HCT116 (cell line): ENCODE measurements at regions not wholly inside any gene's neighbourhood (a gene's known extent, or its start where the extent isn't known, plus 50 kb on each side); places are given as distances from the start of the nearest gene placed in this dataset.

Source experiments
- ATAC-seq: fragments of 200-7000 bp; cut with Tn5 transposase; 2 replicates; pipeline ENCODE4 v1.9.1; 2020; ENCODE audit warnings: mild to moderate bottlenecking, moderate library complexity
- BruUV-seq: library from RNA; stranded (reverse); fragments of 400-500 nt; replicated peaks from 2 replicates; lab custom pipeline; 2021; lab: Mats Ljungman, UMichigan
- CTCF ChIA-PET: fragments of 300-600 bp; sonication (Branson Sonifier 250); formaldehyde crosslinking; loops from one replicate; lab custom pipeline; 2021; ENCODE audit warnings: antibody characterized with exemption; lab: Charles Lee
- POLR2A ChIA-PET: fragments of 300-600, 350-600 bp; sonication (Branson Sonifier 250); formaldehyde crosslinking; loops from one replicate; lab custom pipeline; 2021; ENCODE audit warnings: antibody characterized with exemption; lab: Charles Lee
- RAD21 ChIA-PET, 2 experiments: fragments of 300-600 bp; sonication (Branson Sonifier 250); formaldehyde crosslinking; loops; one replicate each; lab custom pipeline; 2023; ENCODE audit warnings: low total read pairs in 2 of 2; ENCODE audit not compliant: uncharacterized antibody in 2 of 2, unreplicated experiment in 2 of 2, low non-redundant PET in 1 of 2; lab: Charles Lee
- DNase-seq: peaks from one replicate; pipeline ENCODE4 v3.0.0-alpha.2; 2010; ENCODE audit warnings: low read depth, low spot score
- H2AFZ ChIP-seq: fragments of 200-600 bp; shearing (Covaris generic), sonication (generic); 2 replicates; pipeline ENCODE4 v1.6.1; 2017; ENCODE audit warnings: low read depth, mixed run types, mixed read lengths, antibody characterized with exemption, low read length; ENCODE audit not compliant: poor library complexity, severe bottlenecking
- H3K27ac ChIP-seq: 2 replicates; pipeline ENCODE4 v1.5.1; 2012; ENCODE audit warnings: low read depth, low read length
- H3K27me3 ChIP-seq: fragments of 200-600 bp; sonication (generic); 2 replicates; pipeline ENCODE4 v1.6.1; 2016; ENCODE audit warnings: mixed run types, low read length, mixed read lengths; ENCODE audit not compliant: insufficient read depth
- H3K36me3 ChIP-seq, 2 experiments: fragments of 200-500 bp in 1 of 2; fragments of 200-600 bp in 1 of 2; sonication (Bioruptor generic) in 1 of 2; sonication (generic) in 1 of 2; 2 replicates each; pipeline versions ENCODE4 v1.5.1 to v1.6.1; 2014 to 2016; ENCODE audit warnings: low read length in 2 of 2, inconsistent platforms in 1 of 2, mixed read lengths in 1 of 2, mixed run types in 1 of 2; ENCODE audit not compliant: insufficient read depth in 2 of 2, control insufficient read depth in 1 of 2
- H3K4me1 ChIP-seq, 2 experiments: fragments of 200-600 bp in 1 of 2; sonication (generic) in 1 of 2; 2 replicates each; pipeline versions ENCODE4 v1.5.1 to v1.6.1; 2012 to 2017; ENCODE audit warnings: low read length in 2 of 2, inconsistent platforms in 1 of 2, mild to moderate bottlenecking in 1 of 2, mixed read lengths in 1 of 2, mixed run types in 1 of 2, moderate library complexity in 1 of 2; ENCODE audit not compliant: insufficient read depth in 2 of 2, control insufficient read depth in 1 of 2
- H3K4me2 ChIP-seq: fragments of 200-600 bp; sonication (generic); 2 replicates; pipeline ENCODE4 v1.6.1; 2017; ENCODE audit warnings: mixed run types, low read length, mixed read lengths
- H3K4me3 ChIP-seq, 2 experiments: fragments of 200-600 bp in 1 of 2; sonication (generic) in 1 of 2; replicated peaks in 1 of 2; 2 replicates each; pipeline ENCODE4 v1.5.1; 2011 to 2016; ENCODE audit warnings: low read length in 2 of 2, control low read depth in 1 of 2, low read depth in 1 of 2, mild to moderate bottlenecking in 1 of 2, mixed read lengths in 1 of 2, mixed run types in 1 of 2
- H3K79me2 ChIP-seq: fragments of 200-600 bp; sonication (generic); 2 replicates; pipeline ENCODE4 v1.6.1; 2017; ENCODE audit warnings: mild to moderate bottlenecking, mixed run types, low read length, moderate library complexity, mixed read lengths; ENCODE audit not compliant: insufficient read depth
- H3K9ac ChIP-seq: fragments of 200-600 bp; sonication (generic); 2 replicates; pipeline ENCODE4 v1.6.1; 2016; ENCODE audit warnings: low read length, mixed read lengths
- H3K9me2 ChIP-seq: fragments of 200-600 bp; sonication (generic), shearing (Covaris generic); 2 replicates; pipeline ENCODE4 v1.6.1; 2017; ENCODE audit warnings: mixed run types, mild to moderate bottlenecking, moderate library complexity; ENCODE audit not compliant: insufficient read depth
- H3K9me3 ChIP-seq, 2 experiments: fragments of 200-500 bp in 1 of 2; fragments of 200-600 bp in 1 of 2; sonication (Bioruptor generic) in 1 of 2; sonication (generic) in 1 of 2; 2 replicates each; pipeline ENCODE4 v1.6.1; 2014 to 2017; ENCODE audit warnings: low read length in 2 of 2, mixed read lengths in 2 of 2, inconsistent platforms in 1 of 2, low read depth in 1 of 2, mild to moderate bottlenecking in 1 of 2, mixed run types in 1 of 2, moderate library complexity in 1 of 2; ENCODE audit not compliant: control insufficient read depth in 1 of 2, insufficient read depth in 1 of 2
- H4K20me1 ChIP-seq: fragments of 200-600 bp; sonication (generic), shearing (Covaris generic); 2 replicates; pipeline ENCODE4 v1.6.1; 2017; ENCODE audit warnings: mixed run types, mild to moderate bottlenecking, moderate library complexity; ENCODE audit not compliant: insufficient read depth
- ATF3 ChIP-seq: IDR thresholded peaks from 2 replicates; pipeline ENCODE4 v1.6.1; 2012
- CBX3 ChIP-seq: IDR thresholded peaks from 2 replicates; pipeline ENCODE4 v1.6.1; 2012; ENCODE audit warnings: low read depth
- CEBPB ChIP-seq: IDR thresholded peaks from 2 replicates; pipeline ENCODE4 v1.6.1; 2012; ENCODE audit warnings: low read depth
- CTCF ChIP-seq, 3 experiments: fragments of 200-600 bp in 1 of 3; sonication (generic) in 1 of 3; IDR thresholded peaks in 2 of 3; conservative IDR thresholded peaks in 1 of 3; 2 replicates each; pipeline ENCODE4 v1.5.1; 2012 to 2017; ENCODE audit warnings: low read depth in 2 of 3, low read length in 2 of 3, antibody characterized with exemption in 1 of 3, borderline replicate concordance in 1 of 3, control low read depth in 1 of 3, mild to moderate bottlenecking in 1 of 3, mixed read lengths in 1 of 3, mixed run types in 1 of 3, moderate library complexity in 1 of 3; ENCODE audit not compliant: insufficient read depth in 1 of 3
- EGR1 ChIP-seq: IDR thresholded peaks from 2 replicates; pipeline ENCODE4 v1.6.1; 2012; ENCODE audit warnings: low read depth
- EZH2 ChIP-seq: fragments of 200-600 bp; sonication (generic); IDR thresholded peaks from 2 replicates; pipeline ENCODE4 v1.6.1; 2017; ENCODE audit warnings: antibody characterized with exemption, mixed run types
- EZH2phosphoT487 ChIP-seq: fragments of 200-600 bp; IDR thresholded peaks from 2 replicates; pipeline ENCODE4 v1.6.1; 2018; ENCODE audit warnings: antibody characterized with exemption, borderline replicate concordance
- FOSL1 ChIP-seq: IDR thresholded peaks from 2 replicates; pipeline ENCODE4 v1.6.1; 2012; ENCODE audit warnings: low read depth
- JUND ChIP-seq: IDR thresholded peaks from 2 replicates; pipeline ENCODE4 v1.6.1; 2012
- MAX ChIP-seq: IDR thresholded peaks from 2 replicates; pipeline ENCODE4 v1.6.1; 2012
- POLR2A ChIP-seq: IDR thresholded peaks from 2 replicates; pipeline ENCODE4 v1.7.0; 2011; ENCODE audit warnings: borderline replicate concordance; ENCODE audit not compliant: insufficient read depth, insufficient read length; ENCODE audit errors: extremely low read depth
- RAD21 ChIP-seq: IDR thresholded peaks from 2 replicates; pipeline ENCODE4 v1.6.1; 2012; ENCODE audit warnings: low read depth, mild to moderate bottlenecking
- SIN3A ChIP-seq: IDR thresholded peaks from 2 replicates; pipeline ENCODE4 v1.6.1; 2012; ENCODE audit warnings: low read depth
- SP1 ChIP-seq: IDR thresholded peaks from 2 replicates; pipeline ENCODE4 v1.6.1; 2012; ENCODE audit warnings: low read depth
- SRF ChIP-seq: IDR thresholded peaks from 2 replicates; pipeline ENCODE4 v1.6.1; 2012; ENCODE audit warnings: low read depth
- TCF7L2 ChIP-seq: IDR thresholded peaks from 2 replicates; pipeline ENCODE4 v1.7.0; 2011; ENCODE audit warnings: borderline replicate concordance, inconsistent platforms; ENCODE audit not compliant: insufficient read depth, insufficient read length; ENCODE audit errors: extremely low read depth
- YY1 ChIP-seq: IDR thresholded peaks from 2 replicates; pipeline ENCODE4 v1.6.1; 2011; ENCODE audit warnings: low read length, low read depth, moderate library complexity, mild to moderate bottlenecking; ENCODE audit not compliant: insufficient replicate concordance; ENCODE audit errors: extremely low read depth
- ZBTB33 ChIP-seq: IDR thresholded peaks from 2 replicates; pipeline ENCODE4 v1.6.1; 2011; ENCODE audit warnings: mild to moderate bottlenecking, low read length, moderate library complexity; ENCODE audit not compliant: insufficient replicate concordance; ENCODE audit errors: extremely low read depth
- intact Hi-C: fragments of 100-400 bp; cut with micrococcal nuclease; formaldehyde crosslinking; loops from 2 replicates; pipeline ENCODE4 v1.10.0; 2022

GRCh38 chr2:19465978-19466377 lies 107.6 kb upstream of the OSR1 start:
- H3K9me3 ChIP-seq: no peaks in the 10 kb centered on the region; a peak in 1 of 4 replicates
- H3K27me3 ChIP-seq: no peaks in the 10 kb centered on the region
- H3K4me2 ChIP-seq: no peak overlapping the region
- H3K27ac ChIP-seq: no peak overlapping the region
- no peaks in the 10 kb centered on the region for H3K79me2 ChIP-seq
- intact Hi-C loops: no loop called here
- no peaks in the 10 kb centered on the region for H3K4me1 ChIP-seq
- no peak overlapping the region for H2AFZ ChIP-seq
- ChIA-PET RAD21 (no interaction called here), CTCF (no interaction called here), POLR2A (no interaction called here)
- no peak overlapping the region for H3K9ac ChIP-seq
- DNase-seq (no peak), ATAC-seq (no peak)
- no peaks in the 10 kb centered on the region for H3K9me2 ChIP-seq
- BruUV-seq: no TSS peak
- no peak for TF ChIP-seq CEBPB
- TF ChIP-seq RAD21: no peak
- no peak for TF ChIP-seq YY1
- TF ChIP-seq CTCF (IDR thresholded peaks at IDR 0.05 in 2 of 3, conservative IDR thresholded peaks at IDR 0.05 in 1 of 3; ENCODE audit: borderline replicate concordance in 1 of 3, insufficient read depth in 1 of 3, low read depth in 2 of 3, low read length in 2 of 3): no peak
- TF ChIP-seq JUND: no peak
- no peak for TF ChIP-seq MAX
- TF ChIP-seq EZH2phosphoT487: no peak
- TF ChIP-seq EZH2: no peak
- no peak for TF ChIP-seq POLR2A
- H3K36me3 ChIP-seq: no peaks in the 10 kb centered on the region
- no peaks in the 10 kb centered on the region for H4K20me1 ChIP-seq
- H3K4me3 ChIP-seq: no peak overlapping the region

- Histone ChIP-seq H3K4me3 (no peak overlapping the region), H3K27me3 (no peaks in the 10 kb centered on the region), H3K79me2 (no peaks in the 10 kb centered on the region), H3K27ac (no peak overlapping the region), H3K36me3 (no peaks in the 10 kb centered on the region), H4K20me1 (no peaks in the 10 kb centered on the region), H3K9me3 (no peaks in the 10 kb centered on the region; a peak in 1 of 4 replicates), H3K4me2 (no peak overlapping the region), H3K9ac (no peak overlapping the region), H3K9me2 (no peaks in the 10 kb centered on the region), H3K4me1 (no peaks in the 10 kb centered on the region), H2AFZ (no peak overlapping the region)
- ATAC-seq: no peak
- no TSS peak for BruUV-seq
- no peak for DNase-seq
- ChIA-PET RAD21 (no interaction called here), POLR2A (no interaction called here), CTCF (no interaction called here)
- intact Hi-C loops: no loop called here
- TF ChIP-seq SIN3A (no peak), SRF (no peak), ATF3 (no peak), YY1 (no peak), ZBTB33 (no peak), EGR1 (no peak), SP1 (no peak), MAX (no peak), JUND (no peak), TCF7L2 (no peak), CBX3 (no peak), FOSL1 (no peak)
Observed at GRCh38 chr2:19462256-19462645, 103.8 kb upstream of the OSR1 start.
